ENCODE measurements at regions not wholly inside any gene's neighbourhood (a gene's known extent, or its start where the extent isn't known, plus 50 kb on each side); places are given as distances from the start of the nearest gene placed in this dataset.

GRCh38 chr18:55166260-55166598 is 207.0 kb upstream of the CCDC68 start:
- no peak overlapping the region for H3K4me3 ChIP-seq (ENCODE audit: low read depth, low read length)
- DNase-seq (ENCODE audit: low read depth): no peak

GRCh38 chr18:55163550-55163949 is 204.3 kb upstream of the CCDC68 start:
- no peak for DNase-seq (ENCODE audit: low read depth)
- H3K4me3 ChIP-seq (ENCODE audit: low read depth, low read length): no peak overlapping the region

GRCh38 chr18:55161916-55162315 is 202.7 kb upstream of the CCDC68 start:
- H3K4me3 ChIP-seq (ENCODE audit: low read depth, low read length): no peak overlapping the region
- no peak for DNase-seq (ENCODE audit: low read depth)

GRCh38 chr18:55159027-55159426 is 199.8 kb upstream of the CCDC68 start:
- DNase-seq (ENCODE audit: low read depth): no peak
- H3K4me3 ChIP-seq (ENCODE audit: low read depth, low read length): no peak overlapping the region

- H3K4me3 ChIP-seq (ENCODE audit: low read depth, low read length): no peak overlapping the region
- no peak for DNase-seq (ENCODE audit: low read depth)
Measured at GRCh38 chr18:55158570-55158969, 199.3 kb upstream of the CCDC68 start.

GRCh38 chr18:55153346-55153745 is 194.1 kb upstream of the CCDC68 start:
- H3K4me3 ChIP-seq (ENCODE audit: low read depth, low read length): no peak overlapping the region
- DNase-seq (ENCODE audit: low read depth): no peak

GRCh38 chr18:55152801-55153200 is 193.5 kb upstream of the CCDC68 start:
- DNase-seq (ENCODE audit: low read depth): no peak
- H3K4me3 ChIP-seq (ENCODE audit: low read depth, low read length): no peak overlapping the region

GRCh38 chr18:55149994-55150393 is 190.7 kb upstream of the CCDC68 start:
- no peak overlapping the region for H3K4me3 ChIP-seq (ENCODE audit: low read depth, low read length)
- no peak for DNase-seq (ENCODE audit: low read depth)

- no peak overlapping the region for H3K4me3 ChIP-seq (ENCODE audit: low read depth, low read length)
- DNase-seq (ENCODE audit: low read depth): no peak
Measured at GRCh38 chr18:55147791-55148190, 188.5 kb upstream of the CCDC68 start.

- no peak for DNase-seq (ENCODE audit: low read depth)
Measured at GRCh38 chr18:55144193-55144930, 185.1 kb upstream of the CCDC68 start.

GRCh38 chr18:55142410-55142809 is 183.1 kb upstream of the CCDC68 start:
- no peak overlapping the region for H3K4me3 ChIP-seq (ENCODE audit: low read depth, low read length)
- DNase-seq (ENCODE audit: low read depth): no peak

More at GRCh38 chr18:55144193-55144930, 185.1 kb upstream of the CCDC68 start:
- H3K4me3 ChIP-seq (ENCODE audit: low read depth, low read length): no peak overlapping the region

- H3K4me3 ChIP-seq (ENCODE audit: low read depth, low read length): no peak overlapping the region
- peak; percentile 30 for DNase-seq (ENCODE audit: low read depth)
Measured at GRCh38 chr18:55141318-55141717, 182.1 kb upstream of the CCDC68 start.

- H3K4me3 ChIP-seq (ENCODE audit: low read depth, low read length): no peak overlapping the region
- DNase-seq (ENCODE audit: low read depth): no peak
Measured at GRCh38 chr18:55139836-55140235, 180.6 kb upstream of the CCDC68 start.

- DNase-seq (ENCODE audit: low read depth): no peak
- no peak overlapping the region for H3K4me3 ChIP-seq (ENCODE audit: low read depth, low read length)
Measured at GRCh38 chr18:55139307-55139706, 180.0 kb upstream of the CCDC68 start.

- H3K4me3 ChIP-seq (ENCODE audit: low read depth, low read length): no peak overlapping the region
- DNase-seq (ENCODE audit: low read depth): no peak
Measured at GRCh38 chr18:55138401-55138800, 179.1 kb upstream of the CCDC68 start.

- DNase-seq (ENCODE audit: low read depth): no peak
Measured at GRCh38 chr18:55137602-55138001, 178.3 kb upstream of the CCDC68 start.

GRCh38 chr18:55136864-55137263 is 177.6 kb upstream of the CCDC68 start:
- no peak for DNase-seq (ENCODE audit: low read depth)
- no peak overlapping the region for H3K4me3 ChIP-seq (ENCODE audit: low read depth, low read length)

More at GRCh38 chr18:55137602-55138001, 178.3 kb upstream of the CCDC68 start:
- H3K4me3 ChIP-seq (ENCODE audit: low read depth, low read length): no peak overlapping the region

GRCh38 chr18:55136258-55136657 is 177.0 kb upstream of the CCDC68 start:
- DNase-seq (ENCODE audit: low read depth): no peak
- H3K4me3 ChIP-seq (ENCODE audit: low read depth, low read length): no peak overlapping the region

- no peak for DNase-seq (ENCODE audit: low read depth)
- H3K4me3 ChIP-seq (ENCODE audit: low read depth, low read length): no peak overlapping the region
Measured at GRCh38 chr18:55133378-55133777, 174.1 kb upstream of the CCDC68 start.

- no peak overlapping the region for H3K4me3 ChIP-seq (ENCODE audit: low read depth, low read length)
- no peak for DNase-seq (ENCODE audit: low read depth)
Measured at GRCh38 chr18:55128437-55128836, 169.2 kb upstream of the CCDC68 start.

GRCh38 chr18:55124078-55124763 is 165.0 kb upstream of the CCDC68 start:
- DNase-seq (ENCODE audit: low read depth): peak; percentile 25
- no peak overlapping the region for H3K4me3 ChIP-seq (ENCODE audit: low read depth, low read length)
